Adipocyte (in vitro differentiated cells): ENCODE measurements at regions not wholly inside any gene's neighbourhood (a gene's known extent, or its start where the extent isn't known, plus 50 kb on each side); places are given as distances from the start of the nearest gene placed in this dataset.
"Not testable (repeated sequence)": the region's sequence is repeated elsewhere in the genome, so short reads cannot be mapped to it uniquely, and the experiment has no call there.

Experiments used
- DNase-seq: peaks from one replicate; pipeline ENCODE4 v3.0.0-alpha.2; 2015; ENCODE audit warnings: low read depth
- H3K27me3 ChIP-seq: replicated peaks from 2 replicates; pipeline ENCODE4 v1.7.0; 2013; ENCODE audit warnings: mild to moderate bottlenecking, low read length, moderate library complexity; ENCODE audit not compliant: control insufficient read depth, insufficient read depth
- H3K36me3 ChIP-seq: 2 replicates; pipeline ENCODE4 v1.7.0; 2013; ENCODE audit warnings: low read length, mild to moderate bottlenecking, moderate library complexity; ENCODE audit not compliant: control insufficient read depth, insufficient read depth, severe bottlenecking
- H3K4me1 ChIP-seq: 2 replicates; pipeline ENCODE4 v1.7.0; 2013; ENCODE audit warnings: mild to moderate bottlenecking, low read length, moderate library complexity; ENCODE audit not compliant: control insufficient read depth, insufficient read depth
- H3K4me3 ChIP-seq: 2 replicates; pipeline ENCODE4 v1.7.0; 2013; ENCODE audit warnings: mild to moderate bottlenecking, low read length, moderate library complexity
- H3K9ac ChIP-seq: 2 replicates; pipeline ENCODE4 v1.7.0; 2013; ENCODE audit warnings: mild to moderate bottlenecking, low read length, moderate library complexity
- H3K9me3 ChIP-seq: 2 replicates; pipeline ENCODE4 v1.7.0; 2013; ENCODE audit warnings: mild to moderate bottlenecking, low read length, moderate library complexity; ENCODE audit not compliant: control insufficient read depth

DNA sequence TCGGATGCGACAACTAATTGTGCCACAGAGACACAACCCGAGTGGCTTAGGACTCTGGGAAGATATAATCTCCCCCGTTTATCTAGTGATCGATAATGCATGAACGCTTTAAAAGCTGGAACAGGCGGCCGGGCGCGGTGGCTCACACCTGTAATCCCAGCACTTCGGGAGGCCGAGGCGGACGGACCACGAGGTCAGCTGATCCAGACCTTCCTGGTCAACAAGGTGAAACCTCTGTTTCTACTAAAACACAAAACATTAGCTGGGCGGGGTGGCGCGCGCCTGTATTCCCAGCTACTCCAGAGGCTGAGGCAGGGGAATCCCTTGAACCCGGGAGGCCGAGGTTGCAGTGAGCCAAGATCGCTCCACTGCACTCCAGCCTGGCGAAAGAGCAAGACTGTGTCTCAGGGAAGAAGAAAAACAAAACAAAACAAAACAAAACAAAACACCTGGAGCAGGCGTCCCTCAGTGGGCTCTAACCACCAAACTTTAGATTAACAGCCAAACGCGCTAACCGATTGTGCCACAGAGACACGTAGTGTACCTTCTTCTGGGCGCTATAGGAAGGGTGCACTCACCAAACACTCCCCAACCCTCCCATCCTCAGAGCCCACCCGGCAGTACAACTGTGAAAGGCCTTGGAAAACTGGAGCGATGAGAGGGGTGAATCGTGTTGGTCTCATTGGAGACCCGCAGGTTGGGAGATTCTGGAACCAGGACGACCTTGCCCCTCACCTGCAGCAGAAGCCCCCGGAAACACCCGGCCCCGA is 53.3 kb upstream of the PPIAL4F start:
- H3K9me3 ChIP-seq, H3K36me3 ChIP-seq, H3K4me1 ChIP-seq: not testable (repeated sequence)

More for the DNA sequence above, 53.3 kb upstream of the PPIAL4F start:
- H3K4me3 ChIP-seq, H3K9ac ChIP-seq, H3K27me3 ChIP-seq, DNase-seq: not testable (repeated sequence)
